Peyer's patch (tissue), 4 donors: ENCODE measurements at regions not wholly inside any gene's neighbourhood (a gene's known extent, or its start where the extent isn't known, plus 50 kb on each side); places are given as distances from the start of the nearest gene placed in this dataset.

ENCODE experiments used
- DNase-seq, 3 donors: peaks; one replicate each; pipeline ENCODE4 v3.0.0-alpha.2; 2017 to 2019
- H3K27ac ChIP-seq, 4 donors: fragments of 200-600 bp; sonication (generic); one replicate each; pipeline ENCODE4 v1.5.1; 2016 to 2019
- H3K27me3 ChIP-seq, 2 donors: fragments of 200-600 bp; sonication (generic); one replicate each; pipeline ENCODE4 v1.5.1; 2019
- H3K36me3 ChIP-seq, 3 donors: fragments of 200-600 bp; sonication (generic); one replicate each; pipeline ENCODE4 v1.5.1; 2016 to 2019
- H3K4me1 ChIP-seq, 4 donors: fragments of 200-600 bp; sonication (generic); one replicate each; pipeline ENCODE4 v1.5.1; 2016 to 2019
- H3K4me3 ChIP-seq, 4 donors: fragments of 200-600 bp; sonication (generic); 1 replicate in 3 of 4; 2 replicates in 1 of 4; pipeline ENCODE4 v1.5.1; 2016 to 2019; ENCODE audit warnings: mild to moderate bottlenecking in 1 of 4
- H3K9me3 ChIP-seq, 4 donors: fragments of 200-600 bp; sonication (generic); one replicate each; pipeline ENCODE4 v1.5.1; 2016 to 2019; ENCODE audit warnings: mild to moderate bottlenecking in 1 of 4
- CTCF ChIP-seq, 6 experiments: fragments of 450-650 bp in 4 of 6; fragments of 200-600 bp in 2 of 6; sonication (generic) in 1 of 6; IDR thresholded peaks; one replicate each; pipeline ENCODE4 v1.5.1; 2017 to 2019; ENCODE audit warnings: antibody characterized with exemption in 6 of 6, mild to moderate bottlenecking in 3 of 6, moderate library complexity in 1 of 6
- POLR2A ChIP-seq, 2 donors: fragments of 450-650 bp; IDR thresholded peaks; one replicate each; pipeline ENCODE4 v1.5.1; 2017; ENCODE audit warnings: antibody characterized with exemption in 2 of 2, mild to moderate bottlenecking in 2 of 2, moderate library complexity in 2 of 2

DNA sequence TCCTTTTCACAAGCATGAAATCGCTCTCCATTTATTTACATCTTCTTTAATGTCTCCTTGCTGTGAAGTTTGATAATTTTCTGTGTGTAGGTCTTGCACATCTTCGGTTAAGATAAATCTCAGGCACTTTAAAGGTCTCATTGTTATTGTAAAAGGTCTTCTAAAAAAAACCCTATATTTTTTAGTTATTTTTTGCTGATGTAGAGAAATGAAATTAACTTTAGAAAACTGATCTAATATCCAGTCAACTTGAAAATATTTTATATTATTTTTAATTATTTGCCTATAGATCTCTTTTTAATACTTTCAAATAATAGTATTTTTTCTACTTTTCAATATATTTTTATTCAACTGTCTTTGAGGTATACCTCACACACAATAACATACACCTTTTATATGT, 169.4 kb downstream of the INSIG2 start:
- no peak for DNase-seq
- no peak overlapping the region for H3K4me3 ChIP-seq

GRCh38 chr2:118255771-118256372, 167.6 kb downstream of the INSIG2 start:
- Histone ChIP-seq H3K27me3 (no peaks in the 10 kb centered on the region), H3K27ac (no peak overlapping the region), H3K36me3 (no peaks in the 10 kb centered on the region), H3K9me3 (no peaks in the 10 kb centered on the region), H3K4me3 (no peak overlapping the region), H3K4me1 (no peaks in the 10 kb centered on the region)
- no peak for TF ChIP-seq CTCF (IDR thresholded peaks at IDR 0.05)
- TF ChIP-seq POLR2A (IDR thresholded peaks at IDR 0.05), result no peak
- no peak for DNase-seq

More for the DNA sequence above, 169.4 kb downstream of the INSIG2 start:
- H3K9me3 ChIP-seq, result no peaks in the 10 kb centered on the region
- H3K4me1 ChIP-seq, result no peaks in the 10 kb centered on the region
- H3K36me3 ChIP-seq, result no peaks in the 10 kb centered on the region
- H3K27me3 ChIP-seq, result no peaks in the 10 kb centered on the region
- TF ChIP-seq POLR2A (IDR thresholded peaks at IDR 0.05) (no peak), CTCF (IDR thresholded peaks at IDR 0.05) (no peak)
- H3K27ac ChIP-seq, result no peak overlapping the region

DNA sequence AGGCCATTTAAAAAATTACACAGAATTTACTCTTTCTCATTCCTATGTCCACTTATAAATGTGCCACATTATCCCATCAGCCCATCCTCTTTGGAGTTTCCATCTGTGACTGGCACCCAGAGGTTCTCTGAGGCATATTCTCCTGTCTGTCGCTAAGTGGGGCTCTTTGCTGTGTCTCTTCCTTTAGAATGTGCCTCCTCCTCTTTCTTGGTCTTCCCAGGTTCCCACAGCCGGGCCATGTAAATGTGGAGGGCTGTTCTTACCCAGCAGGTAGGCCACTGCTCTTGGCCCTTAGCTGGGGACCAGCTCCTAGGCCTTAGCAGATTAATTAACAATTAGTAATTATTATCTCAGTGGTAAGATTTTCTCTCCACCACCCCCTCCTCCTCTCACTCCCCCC, 167.0 kb downstream of the INSIG2 start:
- Histone ChIP-seq H3K4me3 (no peak overlapping the region), H3K27me3 (no peaks in the 10 kb centered on the region), H3K4me1 (no peaks in the 10 kb centered on the region), H3K36me3 (no peaks in the 10 kb centered on the region), H3K27ac (no peak overlapping the region), H3K9me3 (no peaks in the 10 kb centered on the region)
- no peak for DNase-seq
- TF ChIP-seq POLR2A (IDR thresholded peaks at IDR 0.05) (no peak), CTCF (IDR thresholded peaks at IDR 0.05) (no peak)

- no peak for TF ChIP-seq CTCF (IDR thresholded peaks at IDR 0.05)
- no peak for TF ChIP-seq POLR2A (IDR thresholded peaks at IDR 0.05)
- no peak for DNase-seq
Observed at GRCh38 chr2:118254116-118254515, 165.8 kb downstream of the INSIG2 start.

DNA sequence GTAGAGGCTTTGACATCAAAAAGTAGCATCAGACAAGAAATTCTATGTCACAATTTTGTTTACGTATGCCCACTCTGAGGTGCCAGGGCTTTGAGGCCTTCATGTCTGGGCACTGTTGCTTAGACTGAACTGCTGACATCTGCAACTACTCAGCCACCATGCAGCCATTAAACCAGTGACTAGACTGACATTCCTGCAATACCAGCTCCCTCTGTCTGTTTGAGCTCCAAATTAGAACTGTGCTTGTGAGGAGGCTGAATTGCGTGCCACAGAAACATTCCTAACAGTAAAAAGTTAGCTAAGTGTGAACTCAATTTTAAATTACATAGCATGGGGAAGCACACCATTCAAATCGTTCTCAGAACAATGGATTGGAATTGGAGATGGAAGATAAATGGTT, 163.2 kb downstream of the INSIG2 start:
- TF ChIP-seq CTCF (IDR thresholded peaks at IDR 0.05) (no peak), POLR2A (IDR thresholded peaks at IDR 0.05) (no peak)
- H3K4me3 ChIP-seq, result no peak overlapping the region
- H3K4me1 ChIP-seq, result no peaks in the 10 kb centered on the region
- H3K27me3 ChIP-seq, result no peaks in the 10 kb centered on the region
- H3K27ac ChIP-seq, result no peak overlapping the region
- no peaks in the 10 kb centered on the region for H3K9me3 ChIP-seq
- H3K36me3 ChIP-seq, result no peaks in the 10 kb centered on the region
- no peak for DNase-seq

More at GRCh38 chr2:118254116-118254515, 165.8 kb downstream of the INSIG2 start:
- no peak overlapping the region for H3K4me3 ChIP-seq
- H3K9me3 ChIP-seq, result no peaks in the 10 kb centered on the region
- no peak overlapping the region for H3K27ac ChIP-seq
- no peaks in the 10 kb centered on the region for H3K27me3 ChIP-seq
- H3K4me1 ChIP-seq, result no peaks in the 10 kb centered on the region
- no peaks in the 10 kb centered on the region for H3K36me3 ChIP-seq

DNA sequence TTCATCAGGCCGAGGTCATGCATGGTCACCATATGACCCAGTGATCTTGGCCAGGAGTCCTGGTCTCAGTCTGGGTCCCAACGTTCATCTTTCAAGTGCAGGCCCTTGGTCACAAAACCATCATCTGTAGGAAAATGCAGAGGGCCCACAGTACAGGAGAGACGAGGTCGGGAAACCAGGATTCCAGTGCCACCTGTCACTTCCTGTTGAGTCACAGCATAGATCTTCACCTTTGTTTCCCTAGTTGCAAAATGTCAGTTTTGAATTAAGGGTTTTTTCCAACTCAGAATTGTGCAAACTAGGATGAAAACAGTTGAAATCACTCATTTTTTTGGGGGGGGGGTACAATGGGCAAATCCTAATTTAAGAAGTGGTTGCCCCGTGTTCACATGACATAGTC, 162.2 kb downstream of the INSIG2 start:
- Histone ChIP-seq H3K36me3 (no peaks in the 10 kb centered on the region), H3K27ac (no peak overlapping the region), H3K4me1 (no peaks in the 10 kb centered on the region), H3K27me3 (no peaks in the 10 kb centered on the region), H3K9me3 (no peaks in the 10 kb centered on the region), H3K4me3 (no peak overlapping the region)
- no peak for DNase-seq
- TF ChIP-seq CTCF (IDR thresholded peaks at IDR 0.05) (no peak), POLR2A (IDR thresholded peaks at IDR 0.05) (no peak)
